ENCODE measurements at regions not wholly inside any gene's neighbourhood (a gene's known extent, or its start where the extent isn't known, plus 50 kb on each side); places are given as distances from the start of the nearest gene placed in this dataset.

DNA sequence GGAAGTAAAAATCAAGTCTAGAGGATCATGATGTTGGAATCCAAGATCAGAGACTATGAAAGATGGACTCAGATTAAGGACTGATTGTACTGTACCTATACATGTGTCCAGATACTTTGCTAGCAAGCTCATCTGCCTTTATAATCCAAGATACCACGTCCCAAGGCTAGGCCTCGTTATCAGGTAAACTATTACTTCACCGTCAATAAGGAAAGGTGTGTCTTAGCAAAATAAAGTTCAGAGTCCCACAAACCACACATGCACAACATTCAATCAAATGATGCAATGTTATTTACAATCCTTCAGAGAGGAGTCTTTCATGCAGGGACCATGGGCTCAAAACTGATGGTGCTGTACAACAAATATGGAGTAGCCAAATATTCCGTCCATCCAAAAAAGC lies 1092.9 kb downstream of the IGSF11 start:
- Histone ChIP-seq H3K4me3 (ENCODE audit: low read length) (no peak overlapping the region), H3K36me3 (ENCODE audit: control insufficient read depth, insufficient read depth, low read length) (no peaks in the 10 kb centered on the region), H3K27me3 (ENCODE audit: control insufficient read depth, insufficient read depth, low read length) (no peaks in the 10 kb centered on the region)

DNA sequence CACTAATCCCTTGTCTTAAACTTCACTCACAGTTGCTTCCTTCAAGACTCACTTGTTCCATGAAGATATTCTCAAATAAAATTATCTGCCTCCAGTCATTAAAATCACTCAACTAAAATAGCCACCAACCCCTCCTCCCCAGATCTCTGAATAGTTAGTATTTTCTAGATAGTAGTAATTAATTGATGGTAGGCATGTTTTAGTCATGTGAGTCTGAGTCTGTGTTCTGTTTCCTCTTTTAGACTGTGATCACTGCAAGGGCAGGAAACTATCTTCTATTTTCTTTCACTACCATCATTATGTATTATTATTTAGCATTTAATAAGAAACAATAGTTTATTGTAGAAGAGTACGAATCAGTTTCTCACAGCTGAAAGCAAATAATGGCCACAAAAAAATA lies 1080.5 kb downstream of the IGSF11 start:
- H3K9me3 ChIP-seq (ENCODE audit: control insufficient read depth, low read length), result no peaks in the 10 kb centered on the region
- no peaks in the 10 kb centered on the region for H3K27me3 ChIP-seq (ENCODE audit: control insufficient read depth, insufficient read depth, low read length)
- H3K36me3 ChIP-seq (ENCODE audit: control insufficient read depth, insufficient read depth, low read length), result no peaks in the 10 kb centered on the region
- no peaks in the 10 kb centered on the region for H3K4me1 ChIP-seq (ENCODE audit: control insufficient read depth, insufficient read depth, low read length)
- no peak overlapping the region for H3K9ac ChIP-seq (ENCODE audit: low read length)
- no peak overlapping the region for H3K4me3 ChIP-seq (ENCODE audit: low read length)

More for the DNA sequence above, 1092.9 kb downstream of the IGSF11 start:
- no peak overlapping the region for H3K9ac ChIP-seq (ENCODE audit: low read length)
- no peaks in the 10 kb centered on the region for H3K9me3 ChIP-seq (ENCODE audit: control insufficient read depth, low read length)
- no peaks in the 10 kb centered on the region for H3K4me1 ChIP-seq (ENCODE audit: control insufficient read depth, insufficient read depth, low read length)

DNA sequence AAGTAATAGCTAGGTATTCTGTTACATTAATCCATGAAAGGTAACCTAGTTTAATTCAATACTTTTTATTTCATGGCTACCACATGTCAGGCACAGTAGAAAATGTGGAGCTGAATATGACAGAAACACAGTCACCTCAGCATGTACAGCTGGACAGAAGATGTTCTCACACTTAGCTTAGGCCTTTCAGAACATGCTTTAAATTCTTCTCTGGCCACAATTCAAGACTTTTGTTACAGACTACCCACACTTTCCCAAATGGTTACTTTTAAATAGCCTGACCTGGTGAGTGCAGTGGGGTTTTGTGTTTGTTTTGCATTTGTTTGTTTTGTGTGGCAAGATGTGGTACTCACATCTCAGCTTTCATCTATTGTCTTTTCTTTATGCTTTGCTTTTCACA lies 1079.5 kb downstream of the IGSF11 start:
- Histone ChIP-seq H3K36me3 (ENCODE audit: control insufficient read depth, insufficient read depth, low read length) (no peaks in the 10 kb centered on the region), H3K9me3 (ENCODE audit: control insufficient read depth, low read length) (no peaks in the 10 kb centered on the region), H3K9ac (ENCODE audit: low read length) (no peak overlapping the region), H3K4me3 (ENCODE audit: low read length) (no peak overlapping the region), H3K27me3 (ENCODE audit: control insufficient read depth, insufficient read depth, low read length) (no peaks in the 10 kb centered on the region), H3K4me1 (ENCODE audit: control insufficient read depth, insufficient read depth, low read length) (no peaks in the 10 kb centered on the region)

DNA sequence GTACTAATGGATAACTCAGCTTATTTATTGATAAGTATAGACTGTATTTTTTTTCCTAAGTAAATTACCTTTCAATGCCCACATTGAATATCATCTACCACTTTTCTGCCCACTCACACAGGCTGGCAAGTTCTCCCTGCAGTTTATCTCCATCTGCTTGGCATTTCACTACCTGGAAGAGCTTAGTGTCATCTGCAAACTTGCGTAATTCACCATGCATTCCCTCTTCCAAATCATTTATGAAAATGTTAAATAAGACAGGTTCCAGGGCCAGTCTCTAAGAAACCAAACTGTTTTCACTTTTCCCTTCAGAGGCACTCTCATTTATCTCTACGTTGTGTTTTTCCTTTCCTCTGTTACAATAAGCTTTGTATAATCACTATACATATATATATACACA lies 1076.6 kb downstream of the IGSF11 start:
- Histone ChIP-seq H3K27me3 (ENCODE audit: control insufficient read depth, insufficient read depth, low read length) (no peaks in the 10 kb centered on the region), H3K36me3 (ENCODE audit: control insufficient read depth, insufficient read depth, low read length) (no peaks in the 10 kb centered on the region), H3K9ac (ENCODE audit: low read length) (no peak overlapping the region), H3K4me3 (ENCODE audit: low read length) (no peak overlapping the region), H3K9me3 (ENCODE audit: control insufficient read depth, low read length) (no peaks in the 10 kb centered on the region), H3K4me1 (ENCODE audit: control insufficient read depth, insufficient read depth, low read length) (no peaks in the 10 kb centered on the region)

DNA sequence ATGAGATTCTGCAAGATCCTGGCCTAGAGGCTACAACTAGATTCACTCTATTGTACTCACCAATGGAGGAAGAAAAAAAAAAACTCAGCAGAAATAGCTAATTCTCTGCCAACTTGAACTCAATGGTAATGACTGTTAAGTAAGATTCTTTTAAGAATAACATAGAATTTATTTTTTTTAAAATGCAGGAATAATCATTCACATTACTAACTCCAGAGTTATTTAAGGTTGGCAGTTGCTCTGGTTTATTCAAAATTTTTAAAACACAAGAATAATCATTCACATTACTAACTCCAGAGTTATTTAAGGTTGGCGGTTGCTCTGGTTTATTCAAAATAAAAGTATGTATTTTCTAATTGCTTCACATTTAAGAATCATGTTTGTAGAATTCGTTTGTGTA lies 1071.9 kb downstream of the IGSF11 start:
- H3K9ac ChIP-seq (ENCODE audit: low read length), result no peak overlapping the region
- no peak overlapping the region for H3K4me3 ChIP-seq (ENCODE audit: low read length)
- H3K36me3 ChIP-seq (ENCODE audit: control insufficient read depth, insufficient read depth, low read length), result no peaks in the 10 kb centered on the region
- H3K9me3 ChIP-seq (ENCODE audit: control insufficient read depth, low read length), result no peaks in the 10 kb centered on the region
- no peaks in the 10 kb centered on the region for H3K27me3 ChIP-seq (ENCODE audit: control insufficient read depth, insufficient read depth, low read length)
- no peaks in the 10 kb centered on the region for H3K4me1 ChIP-seq (ENCODE audit: control insufficient read depth, insufficient read depth, low read length)

DNA sequence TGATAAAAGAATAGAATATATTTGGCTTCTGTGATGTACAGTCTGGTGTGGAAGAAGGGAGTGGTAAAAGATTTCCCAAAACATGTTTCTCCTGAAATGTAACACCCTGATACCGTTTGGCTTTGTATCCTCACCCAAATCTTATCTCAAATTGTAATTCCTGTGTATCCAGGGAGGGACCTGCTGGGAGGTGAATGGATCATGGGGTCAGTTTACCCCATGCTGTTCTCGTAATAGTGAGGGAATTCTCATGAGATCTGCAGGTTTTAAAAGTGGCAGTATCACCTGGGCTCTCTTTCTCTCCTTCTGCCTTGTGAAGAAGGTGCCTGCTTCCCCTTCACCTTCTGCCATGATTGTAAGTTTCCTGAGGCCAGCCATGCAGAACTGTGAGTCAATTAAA lies 1070.8 kb downstream of the IGSF11 start:
- Histone ChIP-seq H3K4me3 (ENCODE audit: low read length) (no peak overlapping the region), H3K27me3 (ENCODE audit: control insufficient read depth, insufficient read depth, low read length) (no peaks in the 10 kb centered on the region), H3K36me3 (ENCODE audit: control insufficient read depth, insufficient read depth, low read length) (no peaks in the 10 kb centered on the region), H3K9me3 (ENCODE audit: control insufficient read depth, low read length) (no peaks in the 10 kb centered on the region), H3K9ac (ENCODE audit: low read length) (no peak overlapping the region), H3K4me1 (ENCODE audit: control insufficient read depth, insufficient read depth, low read length) (no peaks in the 10 kb centered on the region)

DNA sequence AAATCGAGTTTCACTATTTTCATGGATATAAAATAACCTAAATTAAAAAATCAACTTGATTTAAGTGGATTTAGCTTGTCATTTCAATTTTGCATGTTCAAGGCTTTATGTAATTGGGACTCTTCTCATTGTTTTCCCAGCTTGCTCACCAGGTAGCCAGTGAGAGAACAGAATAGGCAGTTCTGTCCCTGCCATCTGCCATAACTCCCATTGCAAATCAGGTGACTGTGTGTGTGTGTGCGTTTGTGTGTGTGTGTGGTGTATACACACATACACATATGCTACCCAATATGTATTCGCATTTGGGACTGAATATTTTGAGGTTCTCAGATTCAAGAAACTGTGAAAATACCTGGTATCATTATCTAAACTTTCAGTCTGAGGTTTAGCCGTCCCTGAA lies 1069.8 kb downstream of the IGSF11 start:
- H3K36me3 ChIP-seq (ENCODE audit: control insufficient read depth, insufficient read depth, low read length), result no peaks in the 10 kb centered on the region
- H3K9ac ChIP-seq (ENCODE audit: low read length), result no peak overlapping the region
- no peaks in the 10 kb centered on the region for H3K27me3 ChIP-seq (ENCODE audit: control insufficient read depth, insufficient read depth, low read length)
- no peaks in the 10 kb centered on the region for H3K4me1 ChIP-seq (ENCODE audit: control insufficient read depth, insufficient read depth, low read length)
- no peaks in the 10 kb centered on the region for H3K9me3 ChIP-seq (ENCODE audit: control insufficient read depth, low read length)
- no peak overlapping the region for H3K4me3 ChIP-seq (ENCODE audit: low read length)

DNA sequence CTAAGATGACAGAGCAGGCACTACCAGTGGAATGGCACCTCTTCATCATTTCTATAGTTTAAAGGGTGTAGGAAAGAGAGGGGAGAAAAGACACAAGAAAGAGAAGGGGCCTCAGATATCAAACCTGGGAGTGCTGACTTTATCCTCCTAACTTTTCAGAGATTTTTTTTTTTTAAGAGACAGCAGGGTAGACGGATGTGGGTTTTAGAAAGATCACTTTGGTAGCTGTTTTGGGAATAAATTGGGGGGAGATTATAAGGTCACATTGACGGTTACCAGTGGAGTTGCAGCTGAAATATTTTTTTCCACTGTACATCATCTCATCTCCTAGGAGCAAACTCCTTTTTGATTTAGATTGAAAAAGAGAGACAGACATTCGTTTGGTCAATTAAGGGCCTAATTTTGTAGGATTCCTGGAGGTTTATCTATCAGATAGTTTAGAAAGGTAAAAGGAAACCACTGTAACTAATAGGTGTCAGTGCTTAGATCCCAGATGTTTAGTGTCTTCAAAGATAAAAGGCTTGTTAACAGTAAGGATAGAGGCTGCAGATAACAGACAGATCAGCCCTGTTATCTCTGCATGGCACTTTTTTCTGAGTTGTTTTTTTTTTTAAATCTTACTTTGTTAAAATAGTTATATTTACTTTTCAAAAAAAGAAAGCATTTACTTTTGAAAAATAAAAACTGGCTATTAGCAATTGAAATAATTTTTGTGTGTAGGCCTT lies 1057.0 kb downstream of the IGSF11 start:
- Histone ChIP-seq H3K4me1 (ENCODE audit: control insufficient read depth, insufficient read depth, low read length) (no peaks in the 10 kb centered on the region), H3K9ac (ENCODE audit: low read length) (no peak overlapping the region), H3K27me3 (ENCODE audit: control insufficient read depth, insufficient read depth, low read length) (no peaks in the 10 kb centered on the region), H3K4me3 (ENCODE audit: low read length) (no peak overlapping the region), H3K36me3 (ENCODE audit: control insufficient read depth, insufficient read depth, low read length) (no peaks in the 10 kb centered on the region), H3K9me3 (ENCODE audit: control insufficient read depth, low read length) (no peaks in the 10 kb centered on the region)

DNA sequence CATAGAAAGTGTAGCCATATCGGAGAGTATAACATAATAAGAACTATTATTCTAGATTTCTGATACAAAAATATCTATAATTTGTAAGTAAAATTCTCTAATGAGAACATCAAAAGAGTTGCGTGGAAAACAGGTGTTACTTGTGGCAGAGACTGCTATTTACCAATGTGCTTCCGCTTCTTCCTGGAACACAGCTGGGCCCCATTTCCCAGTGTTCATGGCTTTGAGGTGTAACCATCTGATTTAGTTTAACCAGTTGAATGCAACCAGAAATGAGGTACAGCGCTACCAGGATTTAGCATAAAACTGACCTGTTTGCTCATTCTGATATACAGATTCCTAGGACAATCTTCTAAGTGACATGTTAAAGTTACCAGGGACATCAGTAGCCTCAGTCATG lies 1055.2 kb downstream of the IGSF11 start:
- Histone ChIP-seq H3K9me3 (ENCODE audit: control insufficient read depth, low read length) (no peaks in the 10 kb centered on the region), H3K27me3 (ENCODE audit: control insufficient read depth, insufficient read depth, low read length) (no peaks in the 10 kb centered on the region), H3K9ac (ENCODE audit: low read length) (no peak overlapping the region), H3K36me3 (ENCODE audit: control insufficient read depth, insufficient read depth, low read length) (no peaks in the 10 kb centered on the region), H3K4me1 (ENCODE audit: control insufficient read depth, insufficient read depth, low read length) (no peaks in the 10 kb centered on the region), H3K4me3 (ENCODE audit: low read length) (no peak overlapping the region)

DNA sequence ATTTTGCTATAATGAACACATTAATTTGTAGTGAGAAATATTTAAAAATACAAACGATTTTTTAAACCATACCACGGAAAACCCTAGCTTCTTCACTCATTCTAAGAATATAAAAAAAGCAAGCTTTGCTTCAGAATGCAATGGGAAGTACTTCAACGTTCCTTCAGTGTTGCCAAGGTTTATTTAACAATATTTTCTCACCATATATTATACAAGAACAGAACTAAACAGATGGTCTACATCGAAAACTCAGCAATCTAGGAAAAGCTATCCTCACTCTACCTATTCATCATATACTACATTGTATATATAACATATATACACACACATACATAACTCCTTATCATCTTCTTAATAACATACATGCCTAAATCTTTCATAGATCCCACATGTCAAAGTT lies 1047.4 kb downstream of the IGSF11 start:
- Histone ChIP-seq H3K4me1 (ENCODE audit: control insufficient read depth, insufficient read depth, low read length) (no peaks in the 10 kb centered on the region), H3K4me3 (ENCODE audit: low read length) (no peak overlapping the region), H3K36me3 (ENCODE audit: control insufficient read depth, insufficient read depth, low read length) (no peaks in the 10 kb centered on the region), H3K27me3 (ENCODE audit: control insufficient read depth, insufficient read depth, low read length) (no peaks in the 10 kb centered on the region), H3K9ac (ENCODE audit: low read length) (no peak overlapping the region), H3K9me3 (ENCODE audit: control insufficient read depth, low read length) (no peaks in the 10 kb centered on the region)

DNA sequence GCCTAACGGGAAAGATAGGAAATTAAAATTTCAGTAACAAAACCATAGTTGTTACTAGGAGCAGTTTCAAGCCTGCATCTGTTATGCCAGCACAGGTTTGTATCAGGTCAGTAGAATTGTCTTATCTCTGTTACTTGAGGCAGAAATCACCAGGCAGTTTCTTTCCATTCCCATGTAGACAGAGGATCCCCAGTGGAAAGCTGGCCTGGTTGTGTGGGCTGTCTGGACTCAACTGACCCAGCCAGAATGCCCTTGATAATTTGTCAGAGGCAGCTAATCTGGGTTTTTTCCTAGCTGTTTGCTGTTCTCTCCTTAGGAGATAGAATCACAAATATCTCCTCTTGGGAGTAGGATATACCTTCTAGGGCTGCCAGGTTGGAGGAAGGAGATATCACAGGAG lies 1044.7 kb downstream of the IGSF11 start:
- no peak overlapping the region for H3K4me3 ChIP-seq (ENCODE audit: low read length)
- H3K9me3 ChIP-seq (ENCODE audit: control insufficient read depth, low read length), result no peaks in the 10 kb centered on the region
- H3K9ac ChIP-seq (ENCODE audit: low read length), result no peak overlapping the region

DNA sequence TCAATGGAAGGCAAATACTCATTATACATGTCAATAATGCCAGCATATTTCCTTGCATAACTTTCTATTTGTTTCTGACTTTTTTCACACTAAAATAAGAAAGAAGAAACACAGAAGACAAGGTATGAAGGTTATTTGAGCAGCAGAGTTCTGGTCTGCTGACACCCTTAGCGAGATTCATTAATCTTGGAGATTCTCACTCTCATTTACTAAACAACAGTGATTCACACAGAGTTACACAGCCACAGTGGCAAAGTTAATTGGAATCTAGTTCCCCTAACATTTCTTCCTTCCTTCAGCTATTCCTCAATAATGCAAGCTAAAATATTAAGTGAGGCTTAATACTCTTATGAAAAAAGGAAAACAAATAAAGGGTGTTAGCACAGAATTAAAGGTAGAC lies 1044.0 kb downstream of the IGSF11 start:
- no peaks in the 10 kb centered on the region for H3K4me1 ChIP-seq (ENCODE audit: control insufficient read depth, insufficient read depth, low read length)
- no peak overlapping the region for H3K4me3 ChIP-seq (ENCODE audit: low read length)
- H3K36me3 ChIP-seq (ENCODE audit: control insufficient read depth, insufficient read depth, low read length), result no peaks in the 10 kb centered on the region
- no peaks in the 10 kb centered on the region for H3K27me3 ChIP-seq (ENCODE audit: control insufficient read depth, insufficient read depth, low read length)
- no peak overlapping the region for H3K9ac ChIP-seq (ENCODE audit: low read length)
- H3K9me3 ChIP-seq (ENCODE audit: control insufficient read depth, low read length), result no peaks in the 10 kb centered on the region

More for the DNA sequence above, 1044.7 kb downstream of the IGSF11 start:
- no peaks in the 10 kb centered on the region for H3K36me3 ChIP-seq (ENCODE audit: control insufficient read depth, insufficient read depth, low read length)
- no peaks in the 10 kb centered on the region for H3K27me3 ChIP-seq (ENCODE audit: control insufficient read depth, insufficient read depth, low read length)
- H3K4me1 ChIP-seq (ENCODE audit: control insufficient read depth, insufficient read depth, low read length), result no peaks in the 10 kb centered on the region

Measured in mucosa of stomach (tissue), 1 donor.